ENCODE measurements at regions not wholly inside any gene's neighbourhood (a gene's known extent, or its start where the extent isn't known, plus 50 kb on each side); places are given as distances from the start of the nearest gene placed in this dataset.

DNA sequence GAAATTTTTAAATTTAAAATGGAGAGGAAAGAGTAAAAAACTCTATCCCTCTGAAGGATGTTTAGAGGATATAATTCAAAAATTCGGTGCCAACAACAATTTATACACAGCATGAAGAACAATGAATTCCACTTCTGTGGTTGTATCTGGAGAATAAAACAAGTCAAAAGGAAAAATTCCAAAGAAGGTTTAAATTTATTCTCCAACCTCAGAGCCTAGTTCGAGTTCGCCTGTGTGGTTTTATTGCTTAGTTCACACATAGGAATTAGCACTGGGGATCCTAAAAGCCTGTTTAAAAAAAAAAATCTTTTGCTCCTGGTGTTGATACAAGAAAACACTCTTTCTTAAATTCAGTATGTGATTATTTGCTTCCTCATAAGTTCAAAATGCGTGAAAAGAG is 79.2 kb downstream of the LLPH start:
- TF ChIP-seq, protein P1, sequence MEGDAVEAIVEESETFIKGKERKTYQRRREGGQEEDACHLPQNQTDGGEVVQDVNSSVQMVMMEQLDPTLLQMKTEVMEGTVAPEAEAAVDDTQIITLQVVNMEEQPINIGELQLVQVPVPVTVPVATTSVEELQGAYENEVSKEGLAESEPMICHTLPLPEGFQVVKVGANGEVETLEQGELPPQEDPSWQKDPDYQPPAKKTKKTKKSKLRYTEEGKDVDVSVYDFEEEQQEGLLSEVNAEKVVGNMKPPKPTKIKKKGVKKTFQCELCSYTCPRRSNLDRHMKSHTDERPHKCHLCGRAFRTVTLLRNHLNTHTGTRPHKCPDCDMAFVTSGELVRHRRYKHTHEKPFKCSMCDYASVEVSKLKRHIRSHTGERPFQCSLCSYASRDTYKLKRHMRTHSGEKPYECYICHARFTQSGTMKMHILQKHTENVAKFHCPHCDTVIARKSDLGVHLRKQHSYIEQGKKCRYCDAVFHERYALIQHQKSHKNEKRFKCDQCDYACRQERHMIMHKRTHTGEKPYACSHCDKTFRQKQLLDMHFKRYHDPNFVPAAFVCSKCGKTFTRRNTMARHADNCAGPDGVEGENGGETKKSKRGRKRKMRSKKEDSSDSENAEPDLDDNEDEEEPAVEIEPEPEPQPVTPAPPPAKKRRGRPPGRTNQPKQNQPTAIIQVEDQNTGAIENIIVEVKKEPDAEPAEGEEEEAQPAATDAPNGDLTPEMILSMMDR (conservative IDR thresholded peaks at IDR 0.05; ENCODE audit: low read length), result no peak
- TF ChIP-seq EZH2phosphoT487 (IDR thresholded peaks at IDR 0.05; ENCODE audit: borderline replicate concordance, low read depth, low read length), result no peak
